ENCODE measurements at regions not wholly inside any gene's neighbourhood (a gene's known extent, or its start where the extent isn't known, plus 50 kb on each side); places are given as distances from the start of the nearest gene placed in this dataset.
A peak's percentile ranks its signal among the peaks of the same experiment; 100 is the strongest.

GRCh38 chr20:55461519-55461918, 543.8 kb downstream of the CBLN4 start:
- ATAC-seq (ENCODE audit: insufficient number of reproducible peaks, low FRiP score, low read depth): no peak
- DNase-seq (ENCODE audit: low spot score): no peak
- Histone ChIP-seq H3K27ac (no peak overlapping the region), H3K36me3 (no peaks in the 10 kb centered on the region), H3K4me1 (ENCODE audit: control insufficient read depth in 1 of 2, low read depth in 2 of 2) (no peaks in the 10 kb centered on the region), H3K9me3 (no peaks in the 10 kb centered on the region), H3K4me3 (no peak overlapping the region), H3K27me3 (replicated peaks; ENCODE audit: insufficient read depth) (no peaks in the 10 kb centered on the region)
- no peak for TF ChIP-seq CTCF (IDR thresholded peaks at IDR 0.05)

GRCh38 chr20:55456316-55456940, 548.9 kb downstream of the CBLN4 start:
- ATAC-seq (ENCODE audit: insufficient number of reproducible peaks, low FRiP score, low read depth) (no peak), DNase-seq (ENCODE audit: low spot score) (no peak)
- no peaks in the 10 kb centered on the region for H3K9me3 ChIP-seq
- H3K4me3 ChIP-seq: no peak overlapping the region
- H3K36me3 ChIP-seq: no peaks in the 10 kb centered on the region
- H3K27me3 ChIP-seq (replicated peaks; ENCODE audit: insufficient read depth): no peaks in the 10 kb centered on the region
- H3K4me1 ChIP-seq (ENCODE audit: control insufficient read depth in 1 of 2, low read depth in 2 of 2): no peaks in the 10 kb centered on the region
- no peak for TF ChIP-seq CTCF (IDR thresholded peaks at IDR 0.05)
- H3K27ac ChIP-seq: no peak overlapping the region

GRCh38 chr20:55449091-55449490, 556.2 kb downstream of the CBLN4 start:
- H3K27me3 ChIP-seq (replicated peaks; ENCODE audit: insufficient read depth): no peaks in the 10 kb centered on the region
- H3K36me3 ChIP-seq: no peaks in the 10 kb centered on the region
- peak overlapping the region; percentile 11 to 22 for H3K27ac ChIP-seq
- DNase-seq (ENCODE audit: low spot score) (no peak), ATAC-seq (ENCODE audit: insufficient number of reproducible peaks, low FRiP score, low read depth) (no peak)
- no peak overlapping the region for H3K4me3 ChIP-seq
- no peaks in the 10 kb centered on the region for H3K9me3 ChIP-seq
- peaks cover 14 to 20% of the 10 kb centered on the region in 2 donors for H3K4me1 ChIP-seq (ENCODE audit: control insufficient read depth in 1 of 2, low read depth in 2 of 2)
- no peak for TF ChIP-seq CTCF (IDR thresholded peaks at IDR 0.05)

- no peak overlapping the region for H3K4me3 ChIP-seq
- peaks cover 14 to 20% of the 10 kb centered on the region in 2 donors for H3K4me1 ChIP-seq (ENCODE audit: control insufficient read depth in 1 of 2, low read depth in 2 of 2)
- ATAC-seq (ENCODE audit: insufficient number of reproducible peaks, low FRiP score, low read depth): no peak
- no peaks in the 10 kb centered on the region for H3K27me3 ChIP-seq (replicated peaks; ENCODE audit: insufficient read depth)
- H3K9me3 ChIP-seq: no peaks in the 10 kb centered on the region
- TF ChIP-seq CTCF (IDR thresholded peaks at IDR 0.05): no peak
- H3K36me3 ChIP-seq: no peaks in the 10 kb centered on the region
- no peak for DNase-seq (ENCODE audit: low spot score)
- H3K27ac ChIP-seq: no peak overlapping the region
These were observed 559.0 kb downstream of the CBLN4 start for GRCh38 chr20:55446301-55446700.

- Histone ChIP-seq H3K27me3 (replicated peaks; ENCODE audit: insufficient read depth) (no peaks in the 10 kb centered on the region), H3K4me3 (no peak overlapping the region), H3K9me3 (no peaks in the 10 kb centered on the region), H3K4me1 (ENCODE audit: control insufficient read depth in 1 of 2, low read depth in 2 of 2) (peaks cover 0 to 13% of the 10 kb centered on the region in 2 donors), H3K36me3 (no peaks in the 10 kb centered on the region), H3K27ac (no peak overlapping the region)
- DNase-seq (ENCODE audit: low spot score) (no peak), ATAC-seq (ENCODE audit: insufficient number of reproducible peaks, low FRiP score, low read depth) (no peak)
- TF ChIP-seq CTCF (IDR thresholded peaks at IDR 0.05): no peak
These were observed 566.2 kb downstream of the CBLN4 start for GRCh38 chr20:55439070-55439469.
